ENCODE measurements at regions not wholly inside any gene's neighbourhood (a gene's known extent, or its start where the extent isn't known, plus 50 kb on each side); places are given as distances from the start of the nearest gene placed in this dataset.

GRCh38 chr7:12921751-12922345, 234.4 kb downstream of the ARL4A start:
- no peak for ATAC-seq
- TF ChIP-seq PATZ1 (CRISPR knock-in tag; IDR thresholded peaks at IDR 0.05; ENCODE audit: borderline replicate concordance), result no peak
- no peak for TF ChIP-seq BACH2 (CRISPR knock-in tag; IDR thresholded peaks at IDR 0.05; ENCODE audit: borderline replicate concordance)
- no peak for TF ChIP-seq ARNTL (CRISPR knock-in tag; IDR thresholded peaks at IDR 0.05; ENCODE audit: borderline replicate concordance, low read depth)
- no peak for TF ChIP-seq ZC3H10 (CRISPR knock-in tag; IDR thresholded peaks at IDR 0.05)
- no peak for TF ChIP-seq TCF4 (CRISPR knock-in tag; IDR thresholded peaks at IDR 0.05; ENCODE audit: borderline replicate concordance)
- TF ChIP-seq PPARA (CRISPR knock-in tag; IDR thresholded peaks at IDR 0.05; ENCODE audit: borderline replicate concordance), result no peak
- no peak for TF ChIP-seq OSR1 (CRISPR knock-in tag; IDR thresholded peaks at IDR 0.05)
- no peak for TF ChIP-seq RARB (CRISPR knock-in tag; IDR thresholded peaks at IDR 0.05)
- TF ChIP-seq TSHZ2 (CRISPR knock-in tag; IDR thresholded peaks at IDR 0.05), result no peak
- TF ChIP-seq CREB5 (CRISPR knock-in tag; IDR thresholded peaks at IDR 0.05; ENCODE audit: low read depth), result no peak
- no peak for TF ChIP-seq ESRRG (CRISPR knock-in tag; IDR thresholded peaks at IDR 0.05)
- TF ChIP-seq ZFP30 (CRISPR knock-in tag; IDR thresholded peaks at IDR 0.05), result no peak
- TF ChIP-seq ISL1 (CRISPR knock-in tag; IDR thresholded peaks at IDR 0.05), result no peak

- no peak for ATAC-seq
- TF ChIP-seq POU6F1 (CRISPR knock-in tag; IDR thresholded peaks at IDR 0.05; ENCODE audit: borderline replicate concordance, low read depth) (no peak), GLIS3 (CRISPR knock-in tag; IDR thresholded peaks at IDR 0.05) (no peak), CSRNP3 (CRISPR knock-in tag; IDR thresholded peaks at IDR 0.05) (no peak), CSDC2 (CRISPR knock-in tag; IDR thresholded peaks at IDR 0.05) (no peak), RARB (CRISPR knock-in tag; IDR thresholded peaks at IDR 0.05) (no peak), TCF4 (CRISPR knock-in tag; IDR thresholded peaks at IDR 0.05; ENCODE audit: borderline replicate concordance) (no peak), BACH2 (CRISPR knock-in tag; IDR thresholded peaks at IDR 0.05; ENCODE audit: borderline replicate concordance) (no peak), SNAI2 (CRISPR knock-in tag; IDR thresholded peaks at IDR 0.05) (no peak), CREB5 (CRISPR knock-in tag; IDR thresholded peaks at IDR 0.05; ENCODE audit: low read depth) (no peak)
These were observed 236.5 kb downstream of the ARL4A start for GRCh38 chr7:12923971-12924370.

GRCh38 chr7:12926206-12926605, 238.8 kb downstream of the ARL4A start:
- TF ChIP-seq RARB (CRISPR knock-in tag; IDR thresholded peaks at IDR 0.05), result no peak
- no peak for ATAC-seq

Data from SK-N-SH treated with all-trans-retinoic acid at 6 μM for 48 hours (cell line).